ENCODE measurements at regions not wholly inside any gene's neighbourhood (a gene's known extent, or its start where the extent isn't known, plus 50 kb on each side); places are given as distances from the start of the nearest gene placed in this dataset.

DNA sequence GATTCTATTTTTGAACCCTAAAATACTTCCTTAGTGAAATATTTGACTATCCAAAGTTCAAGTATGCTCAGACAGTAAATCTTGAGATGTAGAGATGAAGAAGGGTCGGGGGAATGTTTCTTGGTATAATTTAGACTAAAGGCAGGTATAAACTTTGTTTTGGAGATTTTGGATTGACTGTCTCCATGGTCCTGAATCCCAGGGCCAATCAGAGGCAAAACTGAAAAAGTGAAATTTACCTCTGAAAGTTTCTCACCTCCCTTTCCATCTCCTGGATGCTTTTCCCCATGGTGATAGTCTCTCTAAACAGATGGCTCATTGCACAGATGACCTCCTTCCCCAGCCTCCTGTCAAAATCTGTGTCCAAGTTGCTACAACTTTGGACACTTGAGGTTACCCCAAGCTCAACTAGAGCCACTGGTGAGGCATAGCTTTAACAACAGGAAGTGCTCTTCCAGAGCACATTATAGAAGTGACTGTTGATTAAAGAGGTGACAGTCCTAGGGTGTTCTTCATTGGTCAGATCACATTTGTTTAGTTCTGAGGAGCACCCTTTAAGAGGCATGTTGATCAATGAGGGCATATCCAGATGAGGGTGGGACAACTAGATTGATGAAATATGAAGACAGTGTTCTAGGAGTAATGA is 128.4 kb downstream of the AKAP11 start:
- TF ChIP-seq ZNF114 (CRISPR knock-in tag; IDR thresholded peaks at IDR 0.05), result no peak
- TF ChIP-seq POLR2AphosphoS5 (IDR thresholded peaks at IDR 0.05; ENCODE audit: low read depth), result no peak
